Activated naive CD8-positive, alpha-beta T cell treated with anti-CD3 and anti-CD28 coated beads, Interleukin-2, amount 10 ng/mL, durations not matched to agents 7 days and 5 days (primary cell): ENCODE measurements at regions not wholly inside any gene's neighbourhood (a gene's known extent, or its start where the extent isn't known, plus 50 kb on each side); places are given as distances from the start of the nearest gene placed in this dataset.
"Not testable (repeated sequence)": the region's sequence is repeated elsewhere in the genome, so short reads cannot be mapped to it uniquely, and the experiment has no call there.

Source experiments
- ATAC-seq: fragments of 150-1000 bp; cut with Tn5 transposase; one replicate; pipeline ENCODE4 v1.10.0; 2021; ENCODE audit warnings: low read depth, moderate library complexity
- POLR2A ChIA-PET: fragments of 350-600 bp; sonication (Branson Sonifier 250); formaldehyde crosslinking; loops from one replicate; lab custom pipeline; 2021; ENCODE audit warnings: antibody characterized with exemption; lab: Charles Lee
- DNase-seq: peaks from one replicate; pipeline ENCODE4 v3.0.0; 2021
- H3K27ac Mint-ChIP-seq: one replicate; pipeline ENCODE4 v1.8.0; 2022; ENCODE audit warnings: mild to moderate bottlenecking, mixed read lengths
- H3K27me3 Mint-ChIP-seq: one replicate; pipeline ENCODE4 v1.8.0; 2022; ENCODE audit warnings: mild to moderate bottlenecking, moderate library complexity, mixed read lengths
- H3K36me3 Mint-ChIP-seq: one replicate; pipeline ENCODE4 v1.8.0; 2021; ENCODE audit warnings: mild to moderate bottlenecking, mixed read lengths
- H3K4me1 Mint-ChIP-seq: one replicate; pipeline ENCODE4 v1.8.0; 2021; ENCODE audit warnings: mixed read lengths
- H3K4me3 Mint-ChIP-seq: one replicate; pipeline ENCODE4 v1.8.0; 2022; ENCODE audit warnings: mild to moderate bottlenecking, moderate library complexity, mixed read lengths
- H3K9me3 Mint-ChIP-seq: one replicate; pipeline ENCODE4 v1.8.0; 2021; ENCODE audit warnings: mixed read lengths

DNA sequence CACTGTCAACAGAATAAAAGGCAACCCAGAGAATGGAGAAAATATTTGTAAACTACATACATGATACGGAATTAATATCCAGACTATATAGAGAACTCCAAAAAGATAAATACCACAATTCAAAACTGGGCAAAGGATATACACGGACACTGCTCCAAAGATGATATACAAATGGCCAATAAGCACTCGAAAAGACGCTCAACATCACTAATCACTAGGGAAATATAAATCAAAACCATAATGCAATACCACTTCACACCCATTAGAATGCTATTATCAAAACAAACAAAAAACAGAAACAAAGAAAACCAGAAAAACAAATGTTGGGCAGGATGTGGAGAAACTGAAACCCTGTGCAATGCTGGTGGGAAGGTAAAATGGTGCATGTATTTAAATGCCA, 1764.6 kb upstream of the DEFB115 start:
- H3K9me3 Mint-ChIP-seq, H3K4me3 Mint-ChIP-seq, H3K27ac Mint-ChIP-seq, POLR2A ChIA-PET, H3K4me1 Mint-ChIP-seq, ATAC-seq, DNase-seq, H3K27me3 Mint-ChIP-seq, H3K36me3 Mint-ChIP-seq: not testable (repeated sequence)

DNA sequence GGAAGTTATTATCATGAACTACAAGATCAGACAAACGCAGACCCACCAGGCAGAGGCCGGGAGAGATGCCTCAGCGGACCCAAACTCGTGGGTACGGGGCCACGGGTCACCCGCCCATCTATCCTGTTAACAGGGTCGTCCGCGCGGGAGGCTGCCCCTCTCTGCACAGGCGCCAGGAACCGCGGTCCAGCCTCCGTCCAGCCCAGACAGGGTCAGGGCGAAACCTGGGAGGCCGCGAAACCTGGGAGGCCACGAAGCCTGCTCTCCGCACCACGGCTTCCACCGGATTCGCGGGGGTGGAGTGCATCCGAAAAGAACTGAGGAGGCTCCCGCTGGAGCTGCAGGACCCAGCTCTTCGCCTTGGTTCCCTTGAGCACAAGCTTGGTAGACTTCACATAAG, 1760.7 kb upstream of the DEFB115 start:
- H3K36me3 Mint-ChIP-seq, POLR2A ChIA-PET, ATAC-seq, H3K4me3 Mint-ChIP-seq, H3K27me3 Mint-ChIP-seq, H3K9me3 Mint-ChIP-seq, H3K4me1 Mint-ChIP-seq: not testable (repeated sequence)
- peak; percentile 24 for DNase-seq
- peak overlapping the region; percentile 70 for H3K27ac Mint-ChIP-seq

DNA sequence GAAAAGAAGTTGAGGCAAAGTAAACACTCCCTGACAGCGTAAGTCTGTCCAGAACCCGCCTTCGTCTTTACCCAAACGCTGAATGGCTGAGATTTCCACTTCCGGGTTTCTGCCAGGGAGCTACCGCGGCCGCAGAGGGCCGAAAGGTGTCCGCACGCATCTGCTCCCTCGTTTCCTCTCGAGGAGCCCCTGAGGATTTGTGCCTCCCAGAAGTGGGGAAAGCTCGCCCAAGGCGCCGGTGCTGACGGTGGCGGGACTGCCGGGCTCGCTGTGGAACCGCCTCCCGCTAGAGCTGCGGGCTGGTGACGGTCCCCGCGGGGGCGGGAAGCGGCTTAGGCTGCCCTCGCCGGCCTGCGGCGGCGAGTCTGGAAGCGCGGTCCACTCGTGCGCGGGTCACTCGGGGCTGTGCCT, 1760.2 kb upstream of the DEFB115 start:
- H3K4me3 Mint-ChIP-seq: no peak overlapping the region
- H3K27ac Mint-ChIP-seq: peak overlapping the region; percentile 70
- H3K4me1 Mint-ChIP-seq: no peaks in the 10 kb centered on the region
- POLR2A ChIA-PET: no interaction called here
- no peaks in the 10 kb centered on the region for H3K36me3 Mint-ChIP-seq
- no peaks in the 10 kb centered on the region for H3K27me3 Mint-ChIP-seq
- peak; percentile 47 for DNase-seq
- ATAC-seq: no peak
- peaks cover 9% of the 10 kb centered on the region for H3K9me3 Mint-ChIP-seq

DNA sequence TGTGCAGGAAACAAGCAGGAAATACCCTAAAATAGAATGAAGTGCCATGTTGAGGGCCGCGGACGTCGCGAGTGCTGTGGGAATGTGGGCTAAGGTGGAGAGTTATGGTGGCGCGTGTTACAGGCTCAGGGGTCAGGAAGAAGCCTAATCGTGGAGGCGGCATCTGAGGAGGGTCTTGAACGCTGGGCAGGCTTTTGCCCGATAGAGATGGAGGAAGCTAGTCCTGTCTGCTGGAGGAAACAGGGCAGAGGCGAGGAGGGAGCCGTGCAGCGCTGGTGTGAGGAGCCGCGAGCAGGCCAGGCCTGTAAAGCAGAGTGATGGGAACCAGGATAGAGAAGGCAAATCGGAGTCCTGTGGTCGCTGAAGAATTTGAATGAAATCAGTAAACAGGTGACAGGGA, 1759.8 kb upstream of the DEFB115 start:
- ATAC-seq, H3K27ac Mint-ChIP-seq, H3K4me1 Mint-ChIP-seq, POLR2A ChIA-PET, H3K36me3 Mint-ChIP-seq, H3K9me3 Mint-ChIP-seq, H3K27me3 Mint-ChIP-seq, H3K4me3 Mint-ChIP-seq, DNase-seq: not testable (repeated sequence)

DNA sequence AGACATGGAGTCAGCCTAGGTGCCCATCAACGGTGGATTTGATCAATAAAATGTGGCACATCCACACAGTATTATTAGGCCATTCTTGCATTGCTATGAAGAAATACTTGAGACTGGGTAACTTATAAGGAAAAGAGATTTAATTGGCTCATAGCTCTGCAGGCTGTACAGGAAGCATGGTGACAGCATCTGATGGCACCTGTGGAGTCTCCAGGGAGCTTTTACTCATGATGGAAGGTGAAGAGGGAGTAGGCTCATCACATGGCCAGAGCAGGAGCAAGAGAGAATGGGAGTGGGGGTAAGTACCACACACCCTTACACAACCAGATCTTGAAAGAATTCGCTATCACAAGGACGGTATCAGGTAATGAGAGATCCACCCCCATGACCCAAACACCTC, 1756.7 kb upstream of the DEFB115 start:
- H3K36me3 Mint-ChIP-seq, H3K4me1 Mint-ChIP-seq, H3K27me3 Mint-ChIP-seq, H3K9me3 Mint-ChIP-seq, H3K27ac Mint-ChIP-seq, POLR2A ChIA-PET, ATAC-seq, H3K4me3 Mint-ChIP-seq, DNase-seq: not testable (repeated sequence)

DNA sequence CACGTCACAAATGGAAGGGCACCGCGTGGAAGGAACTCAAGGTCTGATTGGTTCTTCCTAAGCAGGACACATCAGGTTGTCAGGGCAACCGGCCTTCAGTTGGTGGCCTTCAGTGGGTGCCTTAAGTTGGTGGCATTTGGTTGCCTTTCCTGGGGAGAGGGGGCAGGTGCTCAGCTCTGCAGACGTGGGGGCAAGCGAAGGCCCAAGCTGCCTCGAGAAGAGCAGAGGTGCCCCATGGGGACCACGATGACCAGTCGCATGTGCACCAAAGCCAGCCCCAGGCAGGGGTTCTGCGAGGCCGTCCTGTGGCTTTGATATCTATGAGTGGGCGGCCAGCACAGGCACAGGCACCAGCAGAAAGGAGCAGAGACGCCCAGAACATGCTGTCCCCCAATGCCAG, 1742.8 kb upstream of the DEFB115 start:
- H3K27ac Mint-ChIP-seq, H3K4me3 Mint-ChIP-seq, H3K4me1 Mint-ChIP-seq, POLR2A ChIA-PET, DNase-seq, ATAC-seq, H3K36me3 Mint-ChIP-seq, H3K27me3 Mint-ChIP-seq: not testable (repeated sequence)
- peaks cover 11% of the 10 kb centered on the region for H3K9me3 Mint-ChIP-seq

DNA sequence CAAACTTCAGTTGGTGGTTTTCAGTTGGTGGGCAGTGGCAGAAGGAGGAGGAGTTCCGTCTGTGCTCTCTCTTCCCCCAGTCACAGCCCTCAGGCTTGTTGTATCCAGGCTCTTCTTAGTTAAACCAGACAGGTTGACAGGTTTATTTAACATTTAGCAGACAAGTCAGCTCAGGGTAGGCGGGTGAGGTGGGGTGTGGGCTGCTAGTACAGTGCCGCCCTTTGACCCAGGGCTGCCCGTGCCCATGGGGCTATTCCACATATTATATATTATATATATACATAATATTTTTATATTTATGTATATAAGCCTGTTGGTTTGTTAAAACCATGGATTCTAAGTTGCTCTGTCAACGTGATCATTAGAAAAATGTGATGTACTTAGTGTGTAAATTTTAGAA, 1740.6 kb upstream of the DEFB115 start:
- H3K9me3 Mint-ChIP-seq: peaks cover 11% of the 10 kb centered on the region
- H3K4me3 Mint-ChIP-seq, H3K4me1 Mint-ChIP-seq, H3K27me3 Mint-ChIP-seq, ATAC-seq, H3K36me3 Mint-ChIP-seq, DNase-seq, H3K27ac Mint-ChIP-seq, POLR2A ChIA-PET: not testable (repeated sequence)

DNA sequence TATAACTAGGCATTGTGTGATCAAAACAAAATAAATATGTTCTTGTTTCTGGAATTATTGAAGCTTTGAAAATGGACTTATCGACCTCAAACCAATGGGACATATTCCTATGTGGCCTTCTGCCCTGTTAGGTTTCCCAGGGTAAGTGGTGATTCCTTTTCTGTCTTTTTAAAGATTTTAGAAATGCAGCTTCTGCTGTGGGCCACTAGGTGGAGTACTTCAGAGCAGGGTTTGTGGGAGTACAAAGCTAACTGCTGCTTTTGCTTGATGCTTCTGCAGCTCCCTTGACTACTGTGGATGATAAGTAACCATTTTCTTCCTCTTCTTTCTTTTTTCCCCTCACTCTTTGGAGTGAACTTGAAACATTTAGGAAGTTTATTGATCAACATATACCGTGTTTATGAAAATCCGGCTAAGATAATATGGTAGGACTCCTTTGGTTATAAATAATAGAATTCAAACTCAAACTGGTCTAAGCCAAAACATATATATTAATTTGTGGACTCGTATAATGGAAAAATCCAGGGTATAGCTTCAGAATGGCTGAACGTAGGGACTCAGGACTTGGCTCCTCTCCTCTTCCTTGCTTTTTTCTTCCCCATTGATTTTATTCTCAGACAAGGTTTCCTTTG, 1737.7 kb upstream of the DEFB115 start:
- POLR2A ChIA-PET, ATAC-seq, H3K4me3 Mint-ChIP-seq, H3K27me3 Mint-ChIP-seq, DNase-seq, H3K4me1 Mint-ChIP-seq, H3K27ac Mint-ChIP-seq, H3K9me3 Mint-ChIP-seq, H3K36me3 Mint-ChIP-seq: not testable (repeated sequence)

DNA sequence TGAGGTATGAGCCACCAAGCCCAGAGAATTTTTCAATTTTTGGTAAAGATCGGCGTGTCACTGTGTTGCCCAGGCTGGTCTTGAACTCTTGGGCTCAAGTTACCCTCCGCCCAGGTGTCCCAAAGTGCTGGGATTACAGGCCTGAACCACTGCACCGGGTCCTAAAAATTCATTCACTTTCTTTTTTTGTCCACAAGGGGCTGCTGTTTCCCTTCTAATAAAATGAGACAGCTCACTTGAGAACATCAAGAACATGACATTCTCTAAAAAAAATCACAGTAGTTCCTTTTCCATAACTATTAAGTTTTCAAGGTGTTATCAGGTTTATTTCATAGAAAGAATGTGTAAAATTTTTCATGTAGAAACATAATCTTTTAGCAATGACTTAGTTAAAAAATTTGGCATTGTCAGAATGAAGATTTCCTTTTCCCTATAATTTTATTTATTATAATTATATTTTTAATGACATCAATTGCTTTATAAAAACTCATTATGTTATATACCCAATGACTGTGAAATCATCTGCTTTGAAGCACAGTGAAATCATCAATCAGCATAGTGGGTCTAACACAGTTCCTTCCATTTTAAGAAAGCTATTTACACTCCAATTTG, 1723.8 kb upstream of the DEFB115 start:
- POLR2A ChIA-PET, ATAC-seq, H3K4me3 Mint-ChIP-seq, H3K36me3 Mint-ChIP-seq, H3K27ac Mint-ChIP-seq, H3K27me3 Mint-ChIP-seq, H3K9me3 Mint-ChIP-seq, DNase-seq, H3K4me1 Mint-ChIP-seq: not testable (repeated sequence)

DNA sequence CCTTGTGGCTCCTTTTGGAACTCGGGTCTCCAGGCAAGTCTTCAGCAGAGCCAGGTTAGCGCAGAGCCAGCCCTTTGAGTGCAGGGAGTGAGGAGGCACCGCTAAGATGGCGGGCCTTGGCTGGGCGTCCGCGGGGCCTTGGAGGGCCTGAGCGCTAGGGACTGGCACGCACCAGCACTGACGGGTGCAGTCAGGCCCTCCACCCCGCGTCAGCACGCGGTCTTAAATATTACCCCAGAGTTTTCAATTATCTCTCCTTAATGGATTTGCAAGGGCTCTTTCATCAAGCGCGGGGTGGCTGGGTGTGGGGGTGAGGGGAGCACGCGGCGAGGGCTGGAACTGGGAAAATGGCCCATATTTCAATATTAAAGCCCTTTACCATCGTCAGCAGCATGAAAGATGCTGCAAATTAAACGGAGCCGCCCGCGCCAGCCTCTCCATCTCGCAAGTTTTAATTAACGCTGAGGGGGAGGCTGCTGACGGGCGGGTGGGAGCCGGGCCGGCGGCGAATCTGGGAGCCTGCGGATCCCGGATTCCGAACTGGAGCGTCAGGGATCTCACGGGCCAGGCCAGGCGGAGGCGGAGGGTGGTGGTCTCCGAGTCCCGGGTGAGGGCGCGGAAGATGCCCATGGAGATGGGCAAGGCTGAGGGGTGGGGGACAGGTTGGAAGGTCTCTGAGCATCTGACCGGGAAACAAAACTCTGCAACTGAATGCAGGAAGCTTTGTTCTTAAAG, 1690.4 kb upstream of the DEFB115 start:
- H3K4me1 Mint-ChIP-seq, H3K4me3 Mint-ChIP-seq, H3K36me3 Mint-ChIP-seq, POLR2A ChIA-PET, H3K27ac Mint-ChIP-seq, H3K9me3 Mint-ChIP-seq, H3K27me3 Mint-ChIP-seq, DNase-seq, ATAC-seq: not testable (repeated sequence)

DNA sequence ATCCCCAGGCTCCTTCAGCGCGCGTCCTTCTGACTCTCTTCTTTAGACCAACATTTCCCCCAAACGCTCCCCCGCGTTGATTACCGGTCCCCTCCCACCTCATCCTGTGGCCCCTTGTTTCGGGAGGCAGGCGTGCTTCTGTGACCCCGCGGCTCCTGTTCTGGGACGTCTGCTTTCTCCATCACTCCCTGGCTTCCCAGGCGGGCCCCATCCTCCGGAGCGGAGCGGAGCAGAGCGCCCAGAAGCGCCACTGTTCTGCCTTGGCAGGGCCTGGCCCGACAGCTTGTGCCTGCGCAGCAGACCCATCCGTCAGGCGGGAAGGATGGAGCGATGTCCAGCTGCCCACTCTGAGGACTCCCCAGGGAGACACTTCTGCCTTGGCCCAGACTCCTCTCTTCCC, 1689.8 kb upstream of the DEFB115 start:
- H3K9me3 Mint-ChIP-seq, H3K27me3 Mint-ChIP-seq, POLR2A ChIA-PET, ATAC-seq, DNase-seq, H3K4me1 Mint-ChIP-seq, H3K36me3 Mint-ChIP-seq, H3K27ac Mint-ChIP-seq, H3K4me3 Mint-ChIP-seq: not testable (repeated sequence)

DNA sequence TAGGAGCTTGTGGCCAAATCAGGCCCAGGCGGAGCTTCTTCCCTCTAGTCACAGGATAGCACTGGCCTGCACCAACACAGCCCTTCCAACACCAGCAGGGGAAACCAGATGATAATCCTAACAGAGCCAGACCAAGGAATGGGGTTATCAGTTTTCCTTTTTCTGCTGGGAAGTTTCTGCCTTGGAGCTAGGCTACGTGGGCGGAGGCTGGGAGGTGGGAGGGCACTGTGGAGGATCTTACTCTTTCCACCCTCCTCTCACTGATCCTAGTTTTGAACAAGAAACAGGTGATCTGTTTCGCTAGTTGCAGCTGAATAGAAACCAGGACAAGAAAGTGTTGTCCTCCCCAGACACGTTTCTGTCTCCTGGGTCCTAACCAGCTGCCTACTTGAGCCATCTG, 1687.3 kb upstream of the DEFB115 start:
- H3K27ac Mint-ChIP-seq, H3K4me3 Mint-ChIP-seq, POLR2A ChIA-PET, H3K27me3 Mint-ChIP-seq, ATAC-seq, H3K36me3 Mint-ChIP-seq, DNase-seq, H3K9me3 Mint-ChIP-seq, H3K4me1 Mint-ChIP-seq: not testable (repeated sequence)

DNA sequence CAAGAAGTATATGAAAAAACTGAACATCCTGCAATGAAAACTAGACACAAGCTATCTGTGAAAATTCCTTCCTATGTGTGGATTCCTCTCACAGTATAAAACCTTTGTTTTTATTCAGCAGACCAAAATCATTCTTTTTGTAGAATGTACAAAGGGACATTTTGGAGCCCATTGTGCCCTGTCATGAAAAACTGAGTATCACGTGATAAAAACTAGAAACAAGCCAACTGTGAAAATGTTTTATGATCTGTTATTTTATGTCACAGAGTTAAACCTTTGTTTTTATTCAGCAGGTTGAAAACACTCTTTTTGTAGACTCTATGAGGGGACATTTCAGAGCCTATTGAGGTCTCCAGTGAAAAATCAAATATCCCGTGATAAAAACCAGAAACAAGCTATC, 1667.9 kb upstream of the DEFB115 start:
- H3K27me3 Mint-ChIP-seq: not testable (repeated sequence)

DNA sequence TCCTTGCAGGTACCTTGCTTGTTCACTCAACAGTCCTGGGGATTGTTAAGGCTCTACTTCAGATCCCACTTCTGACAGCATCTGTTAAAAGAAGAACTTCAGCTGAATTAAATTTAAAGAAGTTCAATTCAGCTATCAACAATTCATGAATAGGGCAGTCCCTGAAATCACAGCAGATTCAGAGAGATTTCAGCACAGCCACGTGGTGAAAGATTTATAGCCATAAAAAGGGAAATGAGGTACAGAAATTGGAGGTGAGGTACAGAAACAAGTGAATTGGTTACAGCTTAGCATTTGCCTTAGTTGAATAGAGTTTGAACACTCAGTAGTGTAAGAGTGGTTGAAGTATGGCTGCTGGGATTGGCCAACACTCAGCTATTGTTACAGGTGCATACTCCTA, 1653.3 kb upstream of the DEFB115 start:
- H3K9me3 Mint-ChIP-seq, POLR2A ChIA-PET, H3K36me3 Mint-ChIP-seq, DNase-seq, H3K27me3 Mint-ChIP-seq, H3K4me3 Mint-ChIP-seq, ATAC-seq, H3K4me1 Mint-ChIP-seq, H3K27ac Mint-ChIP-seq: not testable (repeated sequence)

More for the DNA sequence above, 1667.9 kb upstream of the DEFB115 start:
- H3K36me3 Mint-ChIP-seq, DNase-seq, H3K4me1 Mint-ChIP-seq, H3K9me3 Mint-ChIP-seq, H3K27ac Mint-ChIP-seq, POLR2A ChIA-PET, ATAC-seq, H3K4me3 Mint-ChIP-seq: not testable (repeated sequence)
